ENCODE measurements at regions not wholly inside any gene's neighbourhood (a gene's known extent, or its start where the extent isn't known, plus 50 kb on each side); places are given as distances from the start of the nearest gene placed in this dataset.

- peak in 1 of 5 donors; percentile 5 for DNase-seq
- Histone ChIP-seq H3K27me3 (ENCODE audit: insufficient read depth, low read length) (no peaks in the 10 kb centered on the region), H3K4me3 (ENCODE audit: low read length in 2 of 2) (no peak overlapping the region), H3K4me1 (ENCODE audit: insufficient read depth, low read length) (no peaks in the 10 kb centered on the region), H3K27ac (ENCODE audit: low read depth, low read length) (no peak overlapping the region), H3K36me3 (ENCODE audit: insufficient read depth, low read length) (no peaks in the 10 kb centered on the region), H3K9me3 (ENCODE audit: control insufficient read depth in 1 of 2, low read length in 2 of 2) (no peaks in the 10 kb centered on the region)
- H3K27me3 Mint-ChIP-seq, result peaks cover 15 to 33% of the 10 kb centered on the region in 2 donors
- peaks cover under 1 to 4% (median 1%) of the 10 kb centered on the region in 4 donors for H3K4me1 Mint-ChIP-seq
- no peak overlapping the region for H3K4me3 Mint-ChIP-seq
- H3K36me3 Mint-ChIP-seq, result no peaks in the 10 kb centered on the region
- intact Hi-C loops (cut with micrococcal nuclease), result no loop called here
- no peaks in the 10 kb centered on the region for H3K9me3 Mint-ChIP-seq
- ChIA-PET CTCF (ENCODE audit: partially characterized antibody) (interaction anchor here (1.0 kb wide), 1 partner anchor 14 kb away, joined by 3 read pairs; no protein-coding TSS in a partner anchor), POLR2A (ENCODE audit: partially characterized antibody) (no interaction called here)
- H3K27ac Mint-ChIP-seq, result no peak overlapping the region
Measured at GRCh38 chr3:10744098-10744465, 71.9 kb upstream of the SLC6A11 start.

- CTCF ChIA-PET (ENCODE audit: partially characterized antibody), result no interaction called here
- Mint-ChIP-seq H3K4me1 (no peaks in the 10 kb centered on the region), H3K27me3 (peaks cover 10 to 26% of the 10 kb centered on the region in 2 donors), H3K9me3 (no peaks in the 10 kb centered on the region), H3K4me3 (no peak overlapping the region), H3K36me3 (no peaks in the 10 kb centered on the region), H3K27ac (no peak overlapping the region)
- Histone ChIP-seq H3K36me3 (ENCODE audit: insufficient read depth, low read length) (no peaks in the 10 kb centered on the region), H3K9me3 (ENCODE audit: control insufficient read depth in 1 of 2, low read length in 2 of 2) (no peaks in the 10 kb centered on the region), H3K27ac (ENCODE audit: low read depth, low read length) (no peak overlapping the region), H3K4me1 (ENCODE audit: insufficient read depth, low read length) (no peaks in the 10 kb centered on the region), H3K27me3 (ENCODE audit: insufficient read depth, low read length) (no peaks in the 10 kb centered on the region), H3K4me3 (ENCODE audit: low read length in 2 of 2) (no peak overlapping the region)
- POLR2A ChIA-PET (ENCODE audit: partially characterized antibody), result no interaction called here
- no peak for DNase-seq
- intact Hi-C loops (cut with micrococcal nuclease), result no loop called here
Measured at GRCh38 chr3:10745392-10745791, 70.6 kb upstream of the SLC6A11 start.

- no peaks in the 10 kb centered on the region for H3K4me1 ChIP-seq (ENCODE audit: insufficient read depth, low read length)
- H3K9me3 ChIP-seq (ENCODE audit: control insufficient read depth in 1 of 2, low read length in 2 of 2), result no peaks in the 10 kb centered on the region
- no peak overlapping the region for H3K4me3 ChIP-seq (ENCODE audit: low read length in 2 of 2)
- CTCF ChIA-PET (ENCODE audit: partially characterized antibody), result no interaction called here
- Mint-ChIP-seq H3K27me3 (peaks cover 8 to 20% of the 10 kb centered on the region in 2 donors), H3K4me1 (no peaks in the 10 kb centered on the region), H3K9me3 (no peaks in the 10 kb centered on the region), H3K4me3 (no peak overlapping the region), H3K36me3 (no peaks in the 10 kb centered on the region), H3K27ac (no peak overlapping the region)
- no peaks in the 10 kb centered on the region for H3K27me3 ChIP-seq (ENCODE audit: insufficient read depth, low read length)
- H3K36me3 ChIP-seq (ENCODE audit: insufficient read depth, low read length), result no peaks in the 10 kb centered on the region
- H3K27ac ChIP-seq (ENCODE audit: low read depth, low read length), result no peak overlapping the region
- DNase-seq, result no peak
- intact Hi-C loops (cut with micrococcal nuclease), result no loop called here
- POLR2A ChIA-PET (ENCODE audit: partially characterized antibody), result no interaction called here
Measured at GRCh38 chr3:10746001-10746400, 70.0 kb upstream of the SLC6A11 start.

- POLR2A ChIA-PET (ENCODE audit: partially characterized antibody), result no interaction called here
Measured at GRCh38 chr3:10746684-10747083, 69.3 kb upstream of the SLC6A11 start.

GRCh38 chr3:10747341-10747740, 68.7 kb upstream of the SLC6A11 start:
- Mint-ChIP-seq H3K4me3 (no peak overlapping the region), H3K4me1 (no peaks in the 10 kb centered on the region), H3K9me3 (no peaks in the 10 kb centered on the region), H3K36me3 (no peaks in the 10 kb centered on the region), H3K27ac (no peak overlapping the region), H3K27me3 (peaks cover 7 to 18% of the 10 kb centered on the region in 2 donors)
- H3K36me3 ChIP-seq (ENCODE audit: insufficient read depth, low read length), result no peaks in the 10 kb centered on the region
- no peaks in the 10 kb centered on the region for H3K4me1 ChIP-seq (ENCODE audit: insufficient read depth, low read length)
- ChIA-PET POLR2A (ENCODE audit: partially characterized antibody) (no interaction called here), CTCF (ENCODE audit: partially characterized antibody) (interaction anchor here (2.9 to 3.2 kb wide), 2 partner anchors 8 to 11 kb away, joined by 19 to 27 read pairs; no protein-coding TSS in a partner anchor)
- H3K27me3 ChIP-seq (ENCODE audit: insufficient read depth, low read length), result no peaks in the 10 kb centered on the region
- no peaks in the 10 kb centered on the region for H3K9me3 ChIP-seq (ENCODE audit: control insufficient read depth in 1 of 2, low read length in 2 of 2)
- no peak overlapping the region for H3K27ac ChIP-seq (ENCODE audit: low read depth, low read length)
- intact Hi-C loops (cut with micrococcal nuclease), result no loop called here
- H3K4me3 ChIP-seq (ENCODE audit: low read length in 2 of 2), result no peak overlapping the region
- no peak for DNase-seq

More at GRCh38 chr3:10746684-10747083, 69.3 kb upstream of the SLC6A11 start:
- Mint-ChIP-seq H3K9me3 (no peaks in the 10 kb centered on the region), H3K27me3 (peaks cover 7 to 19% of the 10 kb centered on the region in 2 donors), H3K27ac (no peak overlapping the region), H3K36me3 (no peaks in the 10 kb centered on the region), H3K4me3 (no peak overlapping the region), H3K4me1 (no peaks in the 10 kb centered on the region)
- Histone ChIP-seq H3K4me3 (ENCODE audit: low read length in 2 of 2) (no peak overlapping the region), H3K4me1 (ENCODE audit: insufficient read depth, low read length) (no peaks in the 10 kb centered on the region), H3K36me3 (ENCODE audit: insufficient read depth, low read length) (no peaks in the 10 kb centered on the region), H3K27ac (ENCODE audit: low read depth, low read length) (no peak overlapping the region), H3K9me3 (ENCODE audit: control insufficient read depth in 1 of 2, low read length in 2 of 2) (no peaks in the 10 kb centered on the region), H3K27me3 (ENCODE audit: insufficient read depth, low read length) (no peaks in the 10 kb centered on the region)
- DNase-seq, result no peak
- intact Hi-C loops (cut with micrococcal nuclease), result no loop called here
- CTCF ChIA-PET (ENCODE audit: partially characterized antibody), result no interaction called here

- intact Hi-C loops (cut with micrococcal nuclease), result no loop called here
- Histone ChIP-seq H3K4me1 (ENCODE audit: insufficient read depth, low read length) (no peaks in the 10 kb centered on the region), H3K36me3 (ENCODE audit: insufficient read depth, low read length) (no peaks in the 10 kb centered on the region), H3K4me3 (ENCODE audit: low read length in 2 of 2) (no peak overlapping the region), H3K9me3 (ENCODE audit: control insufficient read depth in 1 of 2, low read length in 2 of 2) (no peaks in the 10 kb centered on the region), H3K27ac (ENCODE audit: low read depth, low read length) (no peak overlapping the region), H3K27me3 (ENCODE audit: insufficient read depth, low read length) (no peaks in the 10 kb centered on the region)
- no peak for DNase-seq
- Mint-ChIP-seq H3K9me3 (no peaks in the 10 kb centered on the region), H3K36me3 (no peaks in the 10 kb centered on the region), H3K4me1 (no peaks in the 10 kb centered on the region), H3K4me3 (no peak overlapping the region), H3K27me3 (peaks cover 7 to 13% of the 10 kb centered on the region in 2 donors), H3K27ac (no peak overlapping the region)
- CTCF ChIA-PET (ENCODE audit: partially characterized antibody), result interaction anchor here (2.9 to 3.2 kb wide), 2 partner anchors 9 to 11 kb away, joined by 19 to 27 read pairs; no protein-coding TSS in a partner anchor
- POLR2A ChIA-PET (ENCODE audit: partially characterized antibody), result no interaction called here
Measured at GRCh38 chr3:10748040-10748439, 68.0 kb upstream of the SLC6A11 start.

- Histone ChIP-seq H3K4me3 (ENCODE audit: low read length in 2 of 2) (no peak overlapping the region), H3K9me3 (ENCODE audit: control insufficient read depth in 1 of 2, low read length in 2 of 2) (no peaks in the 10 kb centered on the region), H3K4me1 (ENCODE audit: insufficient read depth, low read length) (no peaks in the 10 kb centered on the region), H3K36me3 (ENCODE audit: insufficient read depth, low read length) (no peaks in the 10 kb centered on the region), H3K27ac (ENCODE audit: low read depth, low read length) (no peak overlapping the region), H3K27me3 (ENCODE audit: insufficient read depth, low read length) (no peaks in the 10 kb centered on the region)
- H3K4me1 Mint-ChIP-seq, result no peaks in the 10 kb centered on the region
- peak in 2 of 5 donors; percentile 10 to 12 for DNase-seq
- H3K4me3 Mint-ChIP-seq, result no peak overlapping the region
- peaks cover 0 to 7% (median 0%) of the 10 kb centered on the region in 8 donors for H3K9me3 Mint-ChIP-seq
- no peaks in the 10 kb centered on the region for H3K36me3 Mint-ChIP-seq
- no peak overlapping the region for H3K27ac Mint-ChIP-seq
- intact Hi-C loops (cut with micrococcal nuclease), result no loop called here
- peaks cover 25 to 30% of the 10 kb centered on the region in 2 donors for H3K27me3 Mint-ChIP-seq
- POLR2A ChIA-PET (ENCODE audit: partially characterized antibody), result no interaction called here
- CTCF ChIA-PET (ENCODE audit: partially characterized antibody), result interaction anchor here (2.2 kb wide), 1 partner anchor 14 kb away, joined by 6 read pairs; no protein-coding TSS in a partner anchor
Measured at GRCh38 chr3:10753964-10754363, 62.1 kb upstream of the SLC6A11 start.
